ENCODE measurements at regions not wholly inside any gene's neighbourhood (a gene's known extent, or its start where the extent isn't known, plus 50 kb on each side); places are given as distances from the start of the nearest gene placed in this dataset.
"Not testable (repeated sequence)": the region's sequence is repeated elsewhere in the genome, so short reads cannot be mapped to it uniquely, and the experiment has no call there.

GRCh38 chr6:62819640-62820039 lies 391.6 kb upstream of the FKBP1C start:
- no peak overlapping the region for H3K4me3 ChIP-seq (ENCODE audit: low read length)
- H3K27me3 ChIP-seq (ENCODE audit: control insufficient read depth, insufficient read depth, low read length), result no peaks in the 10 kb centered on the region
- no CpG with 5 or more reads among the region's 2 CpGs for WGBS (ENCODE audit: insufficient coverage)
- no peaks in the 10 kb centered on the region for H3K4me1 ChIP-seq (ENCODE audit: control insufficient read depth, insufficient read depth, low read length)
- no peaks in the 10 kb centered on the region for H3K36me3 ChIP-seq (ENCODE audit: control insufficient read depth, insufficient read depth, low read length)
- no peak for DNase-seq
- no peak overlapping the region for H3K27ac ChIP-seq (ENCODE audit: low read length)
- peaks cover 9% of the 10 kb centered on the region for H3K9me3 ChIP-seq (replicated peaks; ENCODE audit: control insufficient read depth, low read depth, low read length)

DNA sequence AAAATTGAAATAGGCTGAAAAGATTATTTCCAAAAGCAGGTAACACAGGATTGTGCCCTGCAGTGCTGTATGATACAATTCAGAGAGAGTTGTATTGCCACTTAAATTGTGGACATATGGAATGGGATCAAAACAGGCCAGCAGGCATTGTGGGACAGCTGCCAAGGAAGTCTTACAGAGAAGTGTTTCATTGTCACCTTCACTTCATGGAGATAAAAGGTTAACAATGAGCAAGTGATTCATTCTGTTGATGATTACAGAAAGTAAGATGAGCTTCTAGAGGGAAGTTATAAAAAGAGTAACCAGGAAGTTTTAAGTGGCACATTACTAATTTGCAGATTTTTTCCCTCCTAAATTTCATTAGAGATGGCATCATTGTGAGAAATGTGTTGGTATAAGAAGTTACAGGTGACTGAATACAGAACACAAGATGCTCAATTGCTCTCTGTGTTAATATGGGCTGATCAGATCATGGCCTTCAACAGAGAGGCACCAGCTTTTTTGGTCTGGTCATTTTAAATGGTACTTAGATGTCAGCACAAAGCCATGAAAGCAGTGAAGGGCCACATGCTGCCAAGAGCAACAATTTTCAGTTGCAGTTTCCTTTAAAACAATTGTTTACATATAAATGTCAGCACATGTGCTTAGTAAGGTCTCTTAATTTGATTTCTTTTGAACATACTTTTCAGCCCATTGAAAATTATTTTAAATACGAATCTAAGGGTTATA lies 402.5 kb upstream of the FKBP1C start:
- WGBS (ENCODE audit: insufficient coverage), result no CpG with 5 or more reads among the region's 1 CpG

DNA sequence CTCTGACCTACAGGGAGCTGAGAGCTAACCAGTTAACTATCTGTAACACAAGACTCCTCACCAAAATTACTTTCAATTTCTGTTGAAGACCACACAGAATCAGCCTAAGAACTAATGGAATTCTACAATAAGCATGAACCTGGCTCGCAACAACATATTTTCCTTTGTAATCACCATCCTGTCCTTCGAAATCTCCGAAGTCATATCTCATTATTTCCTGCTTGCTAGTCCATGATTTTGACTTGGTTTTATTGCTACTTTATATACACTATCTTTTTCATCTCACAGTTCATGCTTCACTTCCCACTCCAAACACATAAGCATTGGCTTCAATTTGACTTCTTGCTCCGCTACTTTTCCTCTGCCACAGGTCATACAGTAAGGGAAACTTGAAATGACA lies 405.8 kb upstream of the FKBP1C start:
- Histone ChIP-seq H3K27me3 (ENCODE audit: control insufficient read depth, insufficient read depth, low read length) (no peaks in the 10 kb centered on the region), H3K4me3 (ENCODE audit: low read length) (no peak overlapping the region), H3K36me3 (ENCODE audit: control insufficient read depth, insufficient read depth, low read length) (no peaks in the 10 kb centered on the region), H3K27ac (ENCODE audit: low read length) (no peak overlapping the region), H3K4me1 (ENCODE audit: control insufficient read depth, insufficient read depth, low read length) (no peaks in the 10 kb centered on the region), H3K9me3 (replicated peaks; ENCODE audit: control insufficient read depth, low read depth, low read length) (peaks cover 7% of the 10 kb centered on the region)
- DNase-seq, result no peak
- WGBS (ENCODE audit: insufficient coverage), result 79% methylated on average over 3 of the region's 4 CpGs

More for the DNA sequence above, 402.5 kb upstream of the FKBP1C start:
- H3K27ac ChIP-seq (ENCODE audit: low read length), result no peak overlapping the region
- H3K9me3 ChIP-seq (replicated peaks; ENCODE audit: control insufficient read depth, low read depth, low read length), result no peaks in the 10 kb centered on the region
- H3K27me3 ChIP-seq (ENCODE audit: control insufficient read depth, insufficient read depth, low read length), result no peaks in the 10 kb centered on the region
- no peak for DNase-seq
- no peaks in the 10 kb centered on the region for H3K36me3 ChIP-seq (ENCODE audit: control insufficient read depth, insufficient read depth, low read length)
- H3K4me1 ChIP-seq (ENCODE audit: control insufficient read depth, insufficient read depth, low read length), result no peaks in the 10 kb centered on the region
- no peak overlapping the region for H3K4me3 ChIP-seq (ENCODE audit: low read length)

DNA sequence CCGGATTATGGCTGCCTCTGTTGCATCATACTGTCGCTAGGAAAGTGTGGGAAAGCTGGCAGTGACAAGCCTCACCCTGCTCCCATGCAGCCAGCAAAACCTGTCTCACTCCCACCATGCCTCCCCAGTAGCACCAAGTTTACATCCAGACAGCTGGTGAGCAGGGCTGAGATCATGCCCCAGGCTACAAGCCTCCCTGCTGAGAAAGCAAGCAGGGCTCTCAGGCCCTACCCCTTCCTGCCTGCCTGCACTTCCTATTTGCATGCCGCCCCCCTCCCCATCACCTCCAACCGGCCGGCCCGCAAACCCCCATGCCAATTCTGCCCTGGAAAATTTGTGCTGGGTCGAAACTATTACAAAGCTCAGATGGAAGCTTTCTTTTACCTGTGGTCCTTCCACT lies 408.2 kb upstream of the FKBP1C start:
- no peaks in the 10 kb centered on the region for H3K4me1 ChIP-seq (ENCODE audit: control insufficient read depth, insufficient read depth, low read length)
- WGBS (ENCODE audit: insufficient coverage), result 91% methylated on average over 5 of the region's 7 CpGs

GRCh38 chr6:62797190-62797589 lies 414.1 kb upstream of the FKBP1C start:
- 83% methylated on average over 2 of the region's 4 CpGs for WGBS (ENCODE audit: insufficient coverage)
- H3K9me3 ChIP-seq (replicated peaks; ENCODE audit: control insufficient read depth, low read depth, low read length), result peaks cover 1% of the 10 kb centered on the region
- no peak for DNase-seq
- no peak overlapping the region for H3K4me3 ChIP-seq (ENCODE audit: low read length)
- H3K27me3 ChIP-seq (ENCODE audit: control insufficient read depth, insufficient read depth, low read length), result no peaks in the 10 kb centered on the region
- no peaks in the 10 kb centered on the region for H3K4me1 ChIP-seq (ENCODE audit: control insufficient read depth, insufficient read depth, low read length)
- H3K27ac ChIP-seq (ENCODE audit: low read length), result no peak overlapping the region
- H3K36me3 ChIP-seq (ENCODE audit: control insufficient read depth, insufficient read depth, low read length), result no peaks in the 10 kb centered on the region

More for the DNA sequence above, 408.2 kb upstream of the FKBP1C start:
- Histone ChIP-seq H3K9me3 (replicated peaks; ENCODE audit: control insufficient read depth, low read depth, low read length) (peaks cover 7% of the 10 kb centered on the region), H3K27me3 (ENCODE audit: control insufficient read depth, insufficient read depth, low read length) (no peaks in the 10 kb centered on the region), H3K36me3 (ENCODE audit: control insufficient read depth, insufficient read depth, low read length) (no peaks in the 10 kb centered on the region), H3K4me3 (ENCODE audit: low read length) (no peak overlapping the region), H3K27ac (ENCODE audit: low read length) (no peak overlapping the region)
- no peak for DNase-seq

DNA sequence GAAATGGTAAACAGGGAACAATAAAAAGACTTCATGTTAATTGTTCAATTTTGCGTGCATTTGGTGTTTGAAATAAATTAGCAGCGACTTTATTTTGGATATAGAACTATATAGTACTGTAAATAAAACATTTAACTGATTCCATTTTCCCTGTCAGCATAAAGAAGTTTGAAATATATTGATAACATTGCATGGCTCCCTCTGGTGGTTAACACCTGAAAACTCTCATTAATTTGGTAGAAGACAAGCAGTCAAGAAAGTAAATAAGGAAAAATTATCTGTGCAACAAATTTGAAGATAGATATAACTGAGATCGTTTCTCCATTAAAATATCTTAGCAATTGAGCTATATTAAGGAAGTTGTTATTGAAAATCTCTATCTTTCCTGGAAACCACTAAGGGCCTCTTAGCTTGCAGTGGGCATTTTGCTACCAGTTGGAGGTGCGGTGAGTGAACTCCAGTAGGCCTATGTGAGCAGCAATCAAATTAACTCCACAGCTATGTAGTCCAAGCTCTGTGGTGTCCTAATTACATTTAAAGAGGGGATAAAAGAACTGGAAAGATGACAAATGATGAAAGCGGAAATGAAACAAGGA lies 435.7 kb upstream of the FKBP1C start:
- no peaks in the 10 kb centered on the region for H3K27me3 ChIP-seq (ENCODE audit: control insufficient read depth, insufficient read depth, low read length)
- H3K4me3 ChIP-seq (ENCODE audit: low read length), result no peak overlapping the region
- H3K36me3 ChIP-seq (ENCODE audit: control insufficient read depth, insufficient read depth, low read length), result no peaks in the 10 kb centered on the region
- WGBS (ENCODE audit: insufficient coverage), result no CpG with 5 or more reads among the region's 5 CpGs
- H3K4me1 ChIP-seq (ENCODE audit: control insufficient read depth, insufficient read depth, low read length), result no peaks in the 10 kb centered on the region
- H3K27ac ChIP-seq (ENCODE audit: low read length), result no peak overlapping the region
- H3K9me3 ChIP-seq (replicated peaks; ENCODE audit: control insufficient read depth, low read depth, low read length), result no peaks in the 10 kb centered on the region
- peak; percentile 9 for DNase-seq

DNA sequence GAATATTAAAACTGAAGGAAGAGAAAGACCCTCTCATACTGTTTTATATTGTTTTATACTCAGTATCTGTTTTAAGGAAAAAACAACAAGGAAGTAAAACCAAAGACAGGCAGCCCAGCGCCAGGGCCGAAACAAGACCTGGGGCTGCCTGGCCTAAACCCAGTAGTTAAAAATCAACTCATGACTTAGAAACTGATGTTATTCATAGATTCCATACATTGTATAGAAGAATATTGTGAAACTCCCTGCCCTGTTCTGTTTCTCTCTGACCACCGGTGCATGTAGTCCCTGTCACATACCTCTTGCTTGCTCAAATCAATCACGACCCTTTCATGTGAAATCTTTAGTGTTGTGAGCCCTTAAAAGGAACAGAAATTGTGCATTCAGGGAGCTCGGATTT lies 445.1 kb upstream of the FKBP1C start:
- not testable (repeated sequence) for H3K4me3 ChIP-seq (ENCODE audit: low read length); H3K27me3 ChIP-seq (ENCODE audit: control insufficient read depth, insufficient read depth, low read length); H3K9me3 ChIP-seq (replicated peaks; ENCODE audit: control insufficient read depth, low read depth, low read length); H3K27ac ChIP-seq (ENCODE audit: low read length); DNase-seq; H3K36me3 ChIP-seq (ENCODE audit: control insufficient read depth, insufficient read depth, low read length); H3K4me1 ChIP-seq (ENCODE audit: control insufficient read depth, insufficient read depth, low read length)
- WGBS (ENCODE audit: insufficient coverage), result no CpG with 5 or more reads among the region's 5 CpGs

GRCh38 chr6:62764841-62765240 lies 446.4 kb upstream of the FKBP1C start:
- Histone ChIP-seq H3K9me3 (replicated peaks; ENCODE audit: control insufficient read depth, low read depth, low read length) (no peaks in the 10 kb centered on the region), H3K36me3 (ENCODE audit: control insufficient read depth, insufficient read depth, low read length) (no peaks in the 10 kb centered on the region), H3K4me3 (ENCODE audit: low read length) (no peak overlapping the region), H3K27ac (ENCODE audit: low read length) (no peak overlapping the region), H3K27me3 (ENCODE audit: control insufficient read depth, insufficient read depth, low read length) (no peaks in the 10 kb centered on the region), H3K4me1 (ENCODE audit: control insufficient read depth, insufficient read depth, low read length) (no peaks in the 10 kb centered on the region)
- WGBS (ENCODE audit: insufficient coverage), result 90% methylated on average over 3 of the region's 3 CpGs
- DNase-seq, result no peak

DNA sequence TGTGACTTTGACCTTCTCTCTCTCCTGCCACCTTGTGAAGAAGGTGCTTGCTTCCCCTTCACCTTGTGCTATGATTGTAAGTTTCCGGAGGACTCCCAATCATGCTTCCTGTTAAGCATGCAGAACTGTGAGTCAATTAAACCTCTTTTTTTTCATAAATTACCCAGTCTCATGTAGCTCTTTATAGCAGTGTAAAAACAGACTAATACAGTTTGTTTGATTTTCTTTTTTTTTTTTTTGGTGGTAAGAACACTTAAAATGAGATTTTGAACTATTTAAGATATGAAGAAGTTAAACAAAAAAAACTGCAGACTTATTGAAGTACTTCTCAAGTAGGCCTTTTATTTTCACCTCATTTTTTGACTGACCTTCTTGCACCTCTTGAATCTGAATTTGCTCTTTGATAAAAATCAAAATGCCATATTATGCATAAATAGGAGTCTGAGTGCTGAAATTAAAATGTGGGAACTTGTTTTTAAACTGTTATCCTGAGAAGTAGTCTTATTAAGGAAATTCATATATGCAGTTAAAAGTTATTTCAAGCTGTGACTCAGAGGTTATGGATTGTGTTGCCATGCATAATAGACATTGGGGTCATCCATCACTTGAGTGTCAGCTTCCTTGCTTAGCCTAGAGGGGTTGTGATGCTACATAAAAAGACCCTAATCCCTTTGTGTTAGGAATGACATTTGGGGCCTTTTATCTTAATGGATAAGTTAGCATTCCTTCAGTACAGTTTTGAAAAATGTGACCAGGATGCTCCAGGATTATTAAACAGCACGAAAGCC lies 447.9 kb upstream of the FKBP1C start:
- Histone ChIP-seq H3K9me3 (replicated peaks; ENCODE audit: control insufficient read depth, low read depth, low read length) (no peaks in the 10 kb centered on the region), H3K4me3 (ENCODE audit: low read length) (no peak overlapping the region), H3K4me1 (ENCODE audit: control insufficient read depth, insufficient read depth, low read length) (no peaks in the 10 kb centered on the region), H3K36me3 (ENCODE audit: control insufficient read depth, insufficient read depth, low read length) (no peaks in the 10 kb centered on the region), H3K27me3 (ENCODE audit: control insufficient read depth, insufficient read depth, low read length) (no peaks in the 10 kb centered on the region), H3K27ac (ENCODE audit: low read length) (no peak overlapping the region)
- DNase-seq, result no peak
- no CpG with 5 or more reads among the region's 2 CpGs for WGBS (ENCODE audit: insufficient coverage)

DNA sequence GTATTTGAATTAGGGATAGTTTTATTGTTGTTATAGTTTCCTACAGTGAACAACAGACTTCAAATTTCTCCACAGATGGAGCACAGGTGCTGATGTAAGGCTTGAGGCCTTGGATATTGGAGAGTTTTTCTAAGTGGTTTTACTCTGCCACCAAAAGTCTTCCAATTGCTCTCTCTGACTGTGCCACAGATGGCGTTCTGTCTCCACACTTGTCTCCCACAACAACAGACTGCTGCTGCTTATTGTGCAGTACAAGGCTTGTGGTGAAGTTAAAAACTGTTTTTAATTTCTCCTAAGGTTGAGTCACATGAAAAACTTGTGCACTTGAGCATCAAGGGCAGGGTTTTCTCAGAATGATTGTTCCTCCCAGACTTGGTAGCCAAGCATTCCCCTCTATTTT lies 460.9 kb upstream of the KHDRBS2 start:
- H3K4me3 ChIP-seq (ENCODE audit: low read length), result no peak overlapping the region
- no CpG with 5 or more reads among the region's 1 CpG for WGBS (ENCODE audit: insufficient coverage)
- no peaks in the 10 kb centered on the region for H3K9me3 ChIP-seq (replicated peaks; ENCODE audit: control insufficient read depth, low read depth, low read length)
- H3K27me3 ChIP-seq (ENCODE audit: control insufficient read depth, insufficient read depth, low read length), result no peaks in the 10 kb centered on the region
- no peak overlapping the region for H3K27ac ChIP-seq (ENCODE audit: low read length)
- H3K4me1 ChIP-seq (ENCODE audit: control insufficient read depth, insufficient read depth, low read length), result no peaks in the 10 kb centered on the region
- H3K36me3 ChIP-seq (ENCODE audit: control insufficient read depth, insufficient read depth, low read length), result no peaks in the 10 kb centered on the region
- no peak for DNase-seq
